Ascending aorta (tissue), 2 donors: ENCODE measurements at regions not wholly inside any gene's neighbourhood (a gene's known extent, or its start where the extent isn't known, plus 50 kb on each side); places are given as distances from the start of the nearest gene placed in this dataset.

Experiments used
- DNase-seq, 2 donors: peaks; one replicate each; pipeline ENCODE4 v3.0.0-alpha.2; 2019; ENCODE audit warnings: low spot score in 2 of 2
- H3K27ac ChIP-seq, 2 donors: fragments of 200-600 bp; sonication (generic); one replicate each; pipeline ENCODE4 v1.5.1; 2016 to 2017; ENCODE audit warnings: mild to moderate bottlenecking in 1 of 2
- H3K27me3 ChIP-seq: fragments of 200-600 bp; sonication (generic); one replicate; pipeline ENCODE4 v1.5.1; 2017
- H3K36me3 ChIP-seq, 2 donors: fragments of 200-600 bp; sonication (generic); one replicate each; pipeline ENCODE4 v1.5.1; 2016
- H3K4me1 ChIP-seq, 2 donors: fragments of 200-600 bp; sonication (generic); one replicate each; pipeline ENCODE4 v1.5.1; 2016 to 2017; ENCODE audit warnings: mild to moderate bottlenecking in 1 of 2
- H3K4me3 ChIP-seq, 2 donors: fragments of 200-600 bp; sonication (generic); one replicate each; pipeline ENCODE4 v1.5.1; 2016 to 2017; ENCODE audit warnings: mild to moderate bottlenecking in 1 of 2
- H3K9me3 ChIP-seq, 2 donors: fragments of 200-600 bp; sonication (generic); one replicate each; pipeline ENCODE4 v1.5.1; 2016
- intact Hi-C: fragments of 100-400 bp; cut with DNase I; formaldehyde crosslinking; loops from one replicate; pipeline ENCODE4 v1.15.1; 2023
- TF ChIP-seq, protein P1 (sequence below), 3 experiments: fragments of 200-600 bp in 2 of 3; fragments of 450-650 bp in 1 of 3; sonication (generic) in 2 of 3; IDR thresholded peaks; one replicate each; pipeline ENCODE4 v1.5.1; 2016 to 2019; ENCODE audit warnings: antibody characterized with exemption in 3 of 3, mild to moderate bottlenecking in 1 of 3, moderate library complexity in 1 of 3

DNA sequence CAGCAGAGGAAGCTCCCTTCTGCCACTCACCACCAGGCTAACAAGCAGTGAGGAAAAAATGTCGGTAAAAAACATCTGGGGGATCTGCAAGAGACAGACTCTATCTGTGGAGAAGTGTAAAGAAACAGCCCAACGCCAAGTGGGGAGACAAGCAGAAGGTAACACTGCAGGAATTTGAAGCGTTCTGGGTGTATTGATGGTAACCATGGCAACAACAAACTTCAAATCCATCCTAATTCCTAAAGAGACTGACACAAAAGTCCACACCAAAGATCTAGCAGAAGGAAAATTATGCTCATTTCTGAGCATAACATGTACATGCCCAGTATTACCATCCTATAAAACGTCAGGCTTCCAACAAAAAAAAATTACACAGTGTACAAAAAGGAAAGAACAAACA lies 449.3 kb downstream of the GABRB3 start:
- Histone ChIP-seq H3K36me3 (no peaks in the 10 kb centered on the region), H3K4me1 (no peaks in the 10 kb centered on the region), H3K9me3 (no peaks in the 10 kb centered on the region), H3K27me3 (no peaks in the 10 kb centered on the region), H3K27ac (no peak overlapping the region), H3K4me3 (no peak overlapping the region)
- TF ChIP-seq, protein P1, sequence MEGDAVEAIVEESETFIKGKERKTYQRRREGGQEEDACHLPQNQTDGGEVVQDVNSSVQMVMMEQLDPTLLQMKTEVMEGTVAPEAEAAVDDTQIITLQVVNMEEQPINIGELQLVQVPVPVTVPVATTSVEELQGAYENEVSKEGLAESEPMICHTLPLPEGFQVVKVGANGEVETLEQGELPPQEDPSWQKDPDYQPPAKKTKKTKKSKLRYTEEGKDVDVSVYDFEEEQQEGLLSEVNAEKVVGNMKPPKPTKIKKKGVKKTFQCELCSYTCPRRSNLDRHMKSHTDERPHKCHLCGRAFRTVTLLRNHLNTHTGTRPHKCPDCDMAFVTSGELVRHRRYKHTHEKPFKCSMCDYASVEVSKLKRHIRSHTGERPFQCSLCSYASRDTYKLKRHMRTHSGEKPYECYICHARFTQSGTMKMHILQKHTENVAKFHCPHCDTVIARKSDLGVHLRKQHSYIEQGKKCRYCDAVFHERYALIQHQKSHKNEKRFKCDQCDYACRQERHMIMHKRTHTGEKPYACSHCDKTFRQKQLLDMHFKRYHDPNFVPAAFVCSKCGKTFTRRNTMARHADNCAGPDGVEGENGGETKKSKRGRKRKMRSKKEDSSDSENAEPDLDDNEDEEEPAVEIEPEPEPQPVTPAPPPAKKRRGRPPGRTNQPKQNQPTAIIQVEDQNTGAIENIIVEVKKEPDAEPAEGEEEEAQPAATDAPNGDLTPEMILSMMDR (IDR thresholded peaks at IDR 0.05): no peak
- intact Hi-C loops: no loop called here
- no peak for DNase-seq

DNA sequence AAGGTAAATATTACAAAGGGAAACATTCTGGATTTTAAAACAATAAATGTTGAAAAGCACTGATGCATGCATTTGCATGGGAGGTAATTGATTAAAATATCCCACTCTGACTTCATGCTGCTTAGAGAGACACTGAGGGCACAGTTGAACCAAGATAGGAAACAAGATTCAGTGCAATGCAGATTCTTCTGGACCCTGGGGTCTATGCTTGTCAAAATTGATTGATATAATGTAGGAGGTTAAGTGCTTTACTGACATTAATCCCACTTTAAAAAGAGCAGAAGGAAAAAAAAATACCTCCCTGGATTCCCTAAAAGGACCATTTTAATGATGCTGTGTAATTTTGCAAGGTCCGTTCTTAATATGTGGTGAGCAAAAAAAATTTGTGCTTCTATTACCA lies 454.2 kb downstream of the GABRB3 start:
- Histone ChIP-seq H3K36me3 (no peaks in the 10 kb centered on the region), H3K27me3 (no peaks in the 10 kb centered on the region), H3K9me3 (no peaks in the 10 kb centered on the region), H3K4me1 (no peaks in the 10 kb centered on the region), H3K4me3 (no peak overlapping the region), H3K27ac (no peak overlapping the region)
- TF ChIP-seq, protein P1 (IDR thresholded peaks at IDR 0.05): no peak
- intact Hi-C loops: no loop called here
- no peak for DNase-seq

DNA sequence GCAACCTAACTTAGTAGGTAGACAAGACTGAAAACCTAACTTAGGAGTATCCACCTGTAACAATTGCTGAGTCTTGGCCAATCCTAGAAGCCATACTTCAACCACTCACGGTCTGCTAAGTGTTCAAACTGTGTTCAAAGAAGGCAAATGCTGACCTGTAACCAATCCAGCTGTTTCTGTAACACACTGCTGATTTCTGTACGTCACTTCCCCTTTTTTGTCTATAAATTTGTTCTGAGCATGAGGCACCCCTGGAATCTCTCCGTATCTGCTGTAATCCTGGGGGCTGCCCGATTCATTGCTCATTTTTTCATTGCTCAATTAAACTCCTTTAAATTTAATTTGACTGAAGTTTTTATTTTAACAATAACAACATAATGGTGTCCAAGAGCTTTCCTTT lies 451.4 kb upstream of the ATP10A start:
- DNase-seq: no peak
- Histone ChIP-seq H3K27me3 (no peaks in the 10 kb centered on the region), H3K4me3 (no peak overlapping the region), H3K36me3 (no peaks in the 10 kb centered on the region), H3K9me3 (no peaks in the 10 kb centered on the region), H3K4me1 (no peaks in the 10 kb centered on the region), H3K27ac (no peak overlapping the region)
- TF ChIP-seq, protein P1 (IDR thresholded peaks at IDR 0.05): no peak
- intact Hi-C loops: no loop called here

DNA sequence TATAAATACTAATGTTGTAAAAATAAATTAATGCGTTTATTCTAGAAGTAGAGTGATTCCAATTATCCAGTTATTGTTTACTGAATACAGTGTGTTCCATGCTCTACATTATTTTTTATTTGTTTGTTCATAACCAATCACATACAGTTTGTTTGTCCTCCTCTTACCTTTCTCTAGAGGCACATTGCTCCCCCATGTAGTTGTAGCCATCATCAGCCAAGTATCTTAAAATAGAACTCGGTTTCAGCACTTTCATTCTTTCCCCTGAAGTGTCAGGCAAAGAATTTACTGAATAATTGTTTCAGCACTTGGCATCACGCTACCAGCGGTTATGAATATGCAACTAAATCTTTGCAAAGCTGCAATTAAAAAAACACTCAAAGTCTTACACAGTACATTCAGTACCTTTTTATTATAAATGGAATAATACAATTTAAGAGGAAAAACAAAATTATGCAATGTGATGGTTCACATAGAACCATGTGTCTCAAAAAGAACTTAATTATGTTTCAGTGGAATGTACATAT lies 448.6 kb upstream of the ATP10A start:
- H3K9me3 ChIP-seq: no peaks in the 10 kb centered on the region
- intact Hi-C loops: no loop called here
- no peak overlapping the region for H3K27ac ChIP-seq
- DNase-seq: no peak
- H3K4me1 ChIP-seq: no peaks in the 10 kb centered on the region
- TF ChIP-seq, protein P1 (IDR thresholded peaks at IDR 0.05): no peak
- H3K36me3 ChIP-seq: no peaks in the 10 kb centered on the region
- no peak overlapping the region for H3K4me3 ChIP-seq
- H3K27me3 ChIP-seq: no peaks in the 10 kb centered on the region

DNA sequence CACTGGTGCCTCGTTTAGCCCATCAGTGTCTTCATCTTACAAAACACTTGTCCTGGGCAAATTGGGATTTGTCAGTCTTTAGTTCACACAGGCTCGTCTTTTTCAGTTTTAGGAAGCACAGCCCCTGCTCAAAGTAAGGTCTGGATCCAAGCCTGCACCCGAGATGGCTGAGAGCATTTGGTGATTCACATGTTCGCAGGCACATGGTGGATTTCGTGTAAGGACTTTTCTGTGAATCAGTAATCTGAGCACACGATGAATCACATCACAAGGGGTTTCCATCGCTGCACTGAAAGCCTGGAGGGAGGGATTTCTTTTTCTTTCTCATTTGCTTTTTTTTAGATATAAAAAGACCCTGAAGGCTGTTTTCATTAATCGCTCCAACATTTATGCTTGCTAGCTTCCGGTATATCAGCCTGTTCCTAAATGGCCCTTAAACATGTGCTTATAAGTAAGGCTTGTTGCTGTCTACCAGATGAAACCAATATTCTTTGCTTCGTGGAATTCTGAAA lies 435.6 kb upstream of the ATP10A start:
- no peak overlapping the region for H3K4me3 ChIP-seq
- intact Hi-C loops: loop anchor here (5.0 kb wide), 1 partner anchor 51 kb away; no protein-coding TSS in a partner anchor
- H3K4me1 ChIP-seq: no peaks in the 10 kb centered on the region
- DNase-seq: no peak
- no peaks in the 10 kb centered on the region for H3K9me3 ChIP-seq
- no peaks in the 10 kb centered on the region for H3K27me3 ChIP-seq
- no peak overlapping the region for H3K27ac ChIP-seq
- no peaks in the 10 kb centered on the region for H3K36me3 ChIP-seq
- TF ChIP-seq, protein P1 (IDR thresholded peaks at IDR 0.05): no peak
